Endothelial cell (in vitro differentiated cells): ENCODE measurements at regions not wholly inside any gene's neighbourhood (a gene's known extent, or its start where the extent isn't known, plus 50 kb on each side); places are given as distances from the start of the nearest gene placed in this dataset.

Source experiments
- DNase-seq: peaks from one replicate; pipeline ENCODE4 v3.0.0; 2021; ENCODE audit warnings: low spot score
- H3K27ac Mint-ChIP-seq: one replicate; pipeline ENCODE4 v1.8.0; 2021; ENCODE audit warnings: mixed read lengths, inconsistent platforms; ENCODE audit not compliant: unreplicated experiment
- H3K27me3 Mint-ChIP-seq: one replicate; pipeline ENCODE4 v1.8.0; 2021; ENCODE audit warnings: mild to moderate bottlenecking, moderate library complexity, mixed read lengths, inconsistent platforms; ENCODE audit not compliant: unreplicated experiment
- H3K36me3 Mint-ChIP-seq: one replicate; pipeline ENCODE4 v1.8.0; 2021; ENCODE audit warnings: mild to moderate bottlenecking, low read depth, mixed read lengths, inconsistent platforms; ENCODE audit not compliant: unreplicated experiment
- H3K4me1 Mint-ChIP-seq: one replicate; pipeline ENCODE4 v1.8.0; 2021; ENCODE audit warnings: mild to moderate bottlenecking, mixed read lengths, inconsistent platforms; ENCODE audit not compliant: unreplicated experiment
- H3K4me3 Mint-ChIP-seq: one replicate; pipeline ENCODE4 v1.8.0; 2021; ENCODE audit warnings: mild to moderate bottlenecking, mixed read lengths, inconsistent platforms; ENCODE audit not compliant: unreplicated experiment
- H3K9me3 Mint-ChIP-seq: one replicate; pipeline ENCODE4 v1.8.0; 2021; ENCODE audit warnings: mixed read lengths, inconsistent platforms; ENCODE audit not compliant: unreplicated experiment
- TF ChIP-seq, protein P1 (sequence below): fragments of 200-600 bp; sonication (generic); IDR thresholded peaks from one replicate; pipeline ENCODE4 v1.5.0; 2021; ENCODE audit warnings: antibody characterized with exemption; ENCODE audit not compliant: unreplicated experiment

DNA sequence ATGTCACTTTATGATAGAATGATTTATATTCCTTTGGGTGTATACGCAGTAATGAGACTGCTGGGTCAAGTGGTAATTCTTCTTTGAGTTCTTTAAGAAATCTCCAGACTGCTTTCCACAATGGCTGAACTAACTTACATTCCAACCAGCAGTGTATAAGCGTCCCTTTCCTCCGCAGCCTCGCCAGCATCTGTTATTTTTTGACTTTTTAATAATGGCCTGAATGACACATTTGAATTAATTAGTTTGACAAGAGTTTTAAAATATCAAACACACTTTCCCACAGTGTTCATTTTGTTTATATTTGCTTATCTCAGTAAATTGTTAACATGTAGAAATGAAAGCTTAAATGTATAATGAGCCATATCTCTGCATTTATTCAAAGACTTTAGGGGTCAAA, 116.8 kb downstream of the TES start:
- H3K27ac Mint-ChIP-seq, result no peak overlapping the region
- no peaks in the 10 kb centered on the region for H3K36me3 Mint-ChIP-seq

DNA sequence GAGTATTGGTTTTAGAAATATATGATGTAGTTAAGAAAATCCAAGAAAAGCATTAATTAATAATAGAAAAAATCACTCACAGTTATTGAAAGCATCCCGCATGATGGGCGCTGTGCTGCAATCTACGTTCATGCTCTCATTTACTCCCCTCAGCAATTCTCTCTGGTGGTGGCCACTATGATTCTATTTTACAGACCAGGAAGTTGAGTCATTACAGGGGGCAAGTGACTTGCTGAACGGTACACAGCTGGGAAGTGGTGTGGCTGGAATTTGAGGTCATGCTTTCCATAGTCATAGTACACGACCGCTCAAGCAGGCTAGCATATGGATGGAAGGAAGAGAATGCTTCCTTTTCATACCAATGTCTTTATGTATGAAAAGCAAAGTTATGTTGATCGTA, 117.4 kb downstream of the TES start:
- no peak for DNase-seq
- Mint-ChIP-seq H3K27ac (no peak overlapping the region), H3K4me3 (no peak overlapping the region), H3K36me3 (no peaks in the 10 kb centered on the region), H3K9me3 (no peaks in the 10 kb centered on the region), H3K4me1 (peaks cover 7% of the 10 kb centered on the region), H3K27me3 (peaks cover 3% of the 10 kb centered on the region)
- TF ChIP-seq, protein P1, sequence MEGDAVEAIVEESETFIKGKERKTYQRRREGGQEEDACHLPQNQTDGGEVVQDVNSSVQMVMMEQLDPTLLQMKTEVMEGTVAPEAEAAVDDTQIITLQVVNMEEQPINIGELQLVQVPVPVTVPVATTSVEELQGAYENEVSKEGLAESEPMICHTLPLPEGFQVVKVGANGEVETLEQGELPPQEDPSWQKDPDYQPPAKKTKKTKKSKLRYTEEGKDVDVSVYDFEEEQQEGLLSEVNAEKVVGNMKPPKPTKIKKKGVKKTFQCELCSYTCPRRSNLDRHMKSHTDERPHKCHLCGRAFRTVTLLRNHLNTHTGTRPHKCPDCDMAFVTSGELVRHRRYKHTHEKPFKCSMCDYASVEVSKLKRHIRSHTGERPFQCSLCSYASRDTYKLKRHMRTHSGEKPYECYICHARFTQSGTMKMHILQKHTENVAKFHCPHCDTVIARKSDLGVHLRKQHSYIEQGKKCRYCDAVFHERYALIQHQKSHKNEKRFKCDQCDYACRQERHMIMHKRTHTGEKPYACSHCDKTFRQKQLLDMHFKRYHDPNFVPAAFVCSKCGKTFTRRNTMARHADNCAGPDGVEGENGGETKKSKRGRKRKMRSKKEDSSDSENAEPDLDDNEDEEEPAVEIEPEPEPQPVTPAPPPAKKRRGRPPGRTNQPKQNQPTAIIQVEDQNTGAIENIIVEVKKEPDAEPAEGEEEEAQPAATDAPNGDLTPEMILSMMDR, result no peak

More for the DNA sequence above, 116.8 kb downstream of the TES start:
- Mint-ChIP-seq H3K4me3 (no peak overlapping the region), H3K9me3 (no peaks in the 10 kb centered on the region), H3K4me1 (peaks cover 7% of the 10 kb centered on the region), H3K27me3 (peaks cover 5% of the 10 kb centered on the region)
- DNase-seq, result no peak
- TF ChIP-seq, protein P1, result no peak

DNA sequence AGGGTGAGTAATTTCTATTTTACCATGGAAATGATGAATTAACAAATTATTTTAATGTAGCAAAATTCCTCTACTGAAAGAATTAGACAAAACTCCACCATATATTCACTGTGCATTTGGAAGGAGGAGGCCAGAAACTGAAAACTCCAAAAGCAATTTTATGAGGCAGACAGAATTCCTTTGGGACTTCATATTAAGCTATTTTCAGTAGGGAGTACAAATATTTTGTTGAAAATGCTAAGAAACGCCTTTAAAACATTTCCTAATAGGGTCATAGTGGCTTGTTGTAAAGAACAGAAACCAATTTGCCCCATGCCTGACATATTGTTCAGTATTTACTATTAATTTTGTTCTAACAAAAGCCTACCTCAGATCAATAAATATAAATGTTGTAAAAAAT, 117.8 kb downstream of the TES start:
- Mint-ChIP-seq H3K9me3 (no peaks in the 10 kb centered on the region), H3K4me1 (peaks cover 7% of the 10 kb centered on the region), H3K27ac (no peak overlapping the region), H3K4me3 (no peak overlapping the region), H3K36me3 (no peaks in the 10 kb centered on the region), H3K27me3 (peaks cover 3% of the 10 kb centered on the region)
- TF ChIP-seq, protein P1, result no peak
- no peak for DNase-seq

DNA sequence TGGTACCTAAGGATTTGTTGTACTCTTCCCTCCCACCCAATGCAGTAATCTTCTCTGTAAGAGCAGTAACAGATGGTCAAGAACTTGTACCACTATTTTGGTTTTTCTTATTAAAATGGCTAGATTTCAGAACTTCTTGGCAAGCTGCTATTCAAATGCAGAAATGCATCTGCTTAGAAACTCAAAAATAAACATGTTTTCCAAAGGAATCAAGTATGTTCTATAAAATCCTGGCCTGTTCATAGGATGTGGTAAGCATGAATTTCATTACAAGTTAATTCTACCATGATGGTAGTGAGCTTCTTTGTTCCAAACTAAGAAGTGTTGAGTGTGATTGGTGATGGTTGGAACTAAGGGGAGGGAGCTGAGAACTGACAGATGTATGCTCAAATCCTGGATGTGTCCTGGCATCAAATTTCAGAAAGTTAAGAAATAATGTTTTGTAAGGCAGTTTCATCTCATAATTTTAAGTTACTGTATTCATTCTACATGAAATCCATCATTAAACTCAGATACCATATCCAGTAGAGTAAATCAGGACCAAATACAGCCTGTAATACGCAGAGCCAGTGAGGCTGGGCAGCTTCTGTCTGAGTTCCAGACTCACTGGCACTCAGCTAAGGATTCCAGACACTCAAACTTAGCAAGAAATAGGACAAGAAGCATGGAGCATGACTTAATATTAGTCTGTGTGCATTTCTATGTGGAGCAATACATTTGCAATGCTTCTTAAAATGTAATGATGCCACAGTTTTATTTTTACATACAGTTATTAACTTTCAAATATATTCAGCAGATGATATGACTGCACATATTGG, 119.6 kb downstream of the TES start:
- Mint-ChIP-seq H3K9me3 (no peaks in the 10 kb centered on the region), H3K27me3 (peaks cover 3% of the 10 kb centered on the region), H3K4me3 (no peak overlapping the region), H3K36me3 (no peaks in the 10 kb centered on the region), H3K4me1 (peaks cover 3% of the 10 kb centered on the region), H3K27ac (no peak overlapping the region)
- no peak for DNase-seq
- TF ChIP-seq, protein P1, result no peak

DNA sequence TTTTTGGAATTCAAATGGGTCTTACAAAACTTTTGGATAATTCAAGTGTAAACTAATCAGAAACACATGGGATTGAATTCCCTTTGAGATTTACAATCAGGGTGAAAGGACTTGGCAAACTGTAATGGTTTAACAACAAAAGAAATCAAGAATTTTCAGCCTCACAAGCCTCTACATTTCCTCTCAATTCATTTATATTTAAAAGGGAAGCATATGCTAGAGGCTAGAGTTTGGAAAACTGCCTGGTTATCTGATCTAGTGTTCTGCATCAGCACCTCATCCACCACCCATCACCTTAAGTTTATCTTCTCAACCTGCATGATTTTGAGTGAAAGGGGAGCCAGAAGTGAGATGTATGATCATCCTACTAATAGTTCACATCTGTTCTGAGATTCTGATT, 120.7 kb downstream of the TES start:
- no peaks in the 10 kb centered on the region for H3K36me3 Mint-ChIP-seq
- no peak for DNase-seq
- no peaks in the 10 kb centered on the region for H3K4me1 Mint-ChIP-seq
- H3K4me3 Mint-ChIP-seq, result no peak overlapping the region
- H3K9me3 Mint-ChIP-seq, result no peaks in the 10 kb centered on the region
- TF ChIP-seq, protein P1, result no peak
- no peak overlapping the region for H3K27ac Mint-ChIP-seq
- H3K27me3 Mint-ChIP-seq, result peaks cover 3% of the 10 kb centered on the region
